Pancreas (tissue), 10 donors: ENCODE measurements at regions not wholly inside any gene's neighbourhood (a gene's known extent, or its start where the extent isn't known, plus 50 kb on each side); places are given as distances from the start of the nearest gene placed in this dataset.

Source experiments
- ATAC-seq, 4 donors: fragments of 200-7000 bp; cut with Tn5 transposase; one replicate each; pipeline versions ENCODE4 v1.8.0 to v1.9.1; 2020; ENCODE audit warnings: mild to moderate bottlenecking in 4 of 4, moderate library complexity in 4 of 4
- DNase-seq, 6 donors: peaks; one replicate each; pipeline ENCODE4 v3.0.0-alpha.2; 2020
- FAIRE-seq: peaks from 2 replicates; lab custom pipeline; 2012; peaks lifted over from hg19 to GRCh38; lab: Jason Lieb, UNC
- H3K27ac ChIP-seq, 4 donors: fragments of 200-600 bp; sonication (generic); 1 replicate in 3 of 4; 2 replicates in 1 of 4; pipeline versions ENCODE4 v1.5.0 to v1.8.0; 2020
- H3K27me3 ChIP-seq, 4 donors: fragments of 200-600 bp; one replicate each; pipeline ENCODE4 v1.8.0; 2021
- H3K36me3 ChIP-seq, 3 donors: fragments of 200-600 bp; sonication (generic) in 1 of 3; one replicate each; pipeline versions ENCODE4 v1.5.0 to v1.8.0; 2020 to 2021
- H3K4me1 ChIP-seq, 3 donors: fragments of 200-600 bp; one replicate each; pipeline ENCODE4 v1.8.0; 2021
- H3K4me3 ChIP-seq, 4 donors: fragments of 200-600 bp; sonication (generic) in 2 of 4; one replicate each; pipeline versions ENCODE4 v1.5.0 to v1.8.0; 2020 to 2021
- H3K9me3 ChIP-seq, 4 donors: fragments of 200-600 bp; one replicate each; pipeline ENCODE4 v1.8.0; 2021
- WGBS, 2 donors: extraction: QIAGEN DNeasy Blood & Tissue Kit; methylation state at CpG; one replicate each; pipeline ENCODE4 v1.1.7; 2013; 5-methylcytosine and 5-hydroxymethylcytosine counted together
- intact Hi-C, 3 donors: fragments of 100-400 bp; cut with DNase I; formaldehyde crosslinking; loops; one replicate each; pipeline versions ENCODE4 v1.11.1 to v1.14.2; 2022
- TF ChIP-seq, protein P1 (sequence below), 4 donors: fragments of 200-600 bp; sonication (generic) in 3 of 4; IDR thresholded peaks; one replicate each; pipeline versions ENCODE4 v1.5.0 to v1.8.0; 2021; ENCODE audit warnings: antibody characterized with exemption in 4 of 4
- donor health status: healthy with polysubstance abuse.
- donor health status: DM: no; HTN: no; CAD: no; lungs with moderate emphysema.
- donor health status: DM: no; HTN: no; CAD: no.
- donor health status: control.
- donor health status: control.
- donor health status: Bipolar disorder and iron deficiency.
- donor health status: DM: yes; HTN: yes; CAD: no.
- donor health status: DM: no; HTN: no; CAD: no.
- donor health status: DM: no; HTN: no; CAD: no.
- donor health status: DM: yes; HTN: yes; CAD: no.

DNA sequence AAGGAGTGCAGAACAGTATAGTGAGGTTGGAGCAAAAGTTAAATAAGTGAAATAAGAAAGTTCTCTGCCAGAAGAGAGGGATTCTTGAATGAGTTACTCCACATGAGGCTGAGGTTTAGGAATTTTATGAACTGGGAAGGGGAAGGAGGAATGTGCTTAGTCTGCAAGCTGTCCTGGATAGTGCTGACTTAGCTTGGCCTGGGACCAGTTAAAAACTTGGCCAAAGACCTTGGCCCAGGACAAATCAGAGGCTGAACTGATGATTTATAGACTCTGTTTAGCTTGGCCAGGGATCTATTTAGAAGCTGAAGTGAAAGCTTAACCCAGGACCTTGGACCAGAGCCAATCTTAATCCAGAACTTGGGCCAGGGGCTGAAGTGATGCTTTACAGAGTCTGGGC is 244.4 kb upstream of the RBMY1B start:
- Histone ChIP-seq H3K9me3 (no peaks in the 10 kb centered on the region), H3K4me3 (no peak overlapping the region), H3K27me3 (no peaks in the 10 kb centered on the region), H3K27ac (no peak overlapping the region), H3K4me1 (no peaks in the 10 kb centered on the region), H3K36me3 (no peaks in the 10 kb centered on the region)
- TF ChIP-seq, protein P1, sequence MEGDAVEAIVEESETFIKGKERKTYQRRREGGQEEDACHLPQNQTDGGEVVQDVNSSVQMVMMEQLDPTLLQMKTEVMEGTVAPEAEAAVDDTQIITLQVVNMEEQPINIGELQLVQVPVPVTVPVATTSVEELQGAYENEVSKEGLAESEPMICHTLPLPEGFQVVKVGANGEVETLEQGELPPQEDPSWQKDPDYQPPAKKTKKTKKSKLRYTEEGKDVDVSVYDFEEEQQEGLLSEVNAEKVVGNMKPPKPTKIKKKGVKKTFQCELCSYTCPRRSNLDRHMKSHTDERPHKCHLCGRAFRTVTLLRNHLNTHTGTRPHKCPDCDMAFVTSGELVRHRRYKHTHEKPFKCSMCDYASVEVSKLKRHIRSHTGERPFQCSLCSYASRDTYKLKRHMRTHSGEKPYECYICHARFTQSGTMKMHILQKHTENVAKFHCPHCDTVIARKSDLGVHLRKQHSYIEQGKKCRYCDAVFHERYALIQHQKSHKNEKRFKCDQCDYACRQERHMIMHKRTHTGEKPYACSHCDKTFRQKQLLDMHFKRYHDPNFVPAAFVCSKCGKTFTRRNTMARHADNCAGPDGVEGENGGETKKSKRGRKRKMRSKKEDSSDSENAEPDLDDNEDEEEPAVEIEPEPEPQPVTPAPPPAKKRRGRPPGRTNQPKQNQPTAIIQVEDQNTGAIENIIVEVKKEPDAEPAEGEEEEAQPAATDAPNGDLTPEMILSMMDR (IDR thresholded peaks at IDR 0.05): no peak
- FAIRE-seq (no peak), ATAC-seq (no peak), DNase-seq (peak in 1 of 6 donors; percentile 32)
- intact Hi-C loops: no loop called here

DNA sequence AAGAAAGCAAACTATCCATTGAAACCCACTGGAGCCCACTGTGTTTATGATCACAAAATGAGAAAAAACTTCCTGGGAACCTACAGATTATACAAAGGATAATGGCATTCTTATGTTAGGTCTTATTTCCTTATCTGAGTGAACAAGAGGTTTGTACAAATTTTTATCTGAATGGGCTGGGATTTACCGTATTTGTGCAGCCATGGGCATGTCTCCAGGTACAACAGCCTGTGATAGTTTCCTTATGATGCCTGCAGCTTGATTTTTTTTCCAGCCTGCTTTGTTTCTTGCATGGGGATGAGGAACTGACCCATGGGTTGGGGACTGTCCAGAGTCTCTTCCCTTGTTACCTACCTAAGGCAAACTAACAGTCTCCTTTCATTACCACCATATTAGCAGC is 244.0 kb upstream of the RBMY1B start:
- Histone ChIP-seq H3K4me3 (no peak overlapping the region), H3K36me3 (no peaks in the 10 kb centered on the region), H3K4me1 (no peaks in the 10 kb centered on the region), H3K9me3 (no peaks in the 10 kb centered on the region), H3K27me3 (no peaks in the 10 kb centered on the region), H3K27ac (no peak overlapping the region)
- ATAC-seq (no peak), FAIRE-seq (no peak), DNase-seq (peak in 1 of 6 donors; percentile 3)
- intact Hi-C loops: no loop called here
- TF ChIP-seq, protein P1 (IDR thresholded peaks at IDR 0.05): no peak
- WGBS, 2 donors: 13% methylated on average over 1 of the region's 1 CpG; no CpG with 5 or more reads in 1 of the 2 donors

DNA sequence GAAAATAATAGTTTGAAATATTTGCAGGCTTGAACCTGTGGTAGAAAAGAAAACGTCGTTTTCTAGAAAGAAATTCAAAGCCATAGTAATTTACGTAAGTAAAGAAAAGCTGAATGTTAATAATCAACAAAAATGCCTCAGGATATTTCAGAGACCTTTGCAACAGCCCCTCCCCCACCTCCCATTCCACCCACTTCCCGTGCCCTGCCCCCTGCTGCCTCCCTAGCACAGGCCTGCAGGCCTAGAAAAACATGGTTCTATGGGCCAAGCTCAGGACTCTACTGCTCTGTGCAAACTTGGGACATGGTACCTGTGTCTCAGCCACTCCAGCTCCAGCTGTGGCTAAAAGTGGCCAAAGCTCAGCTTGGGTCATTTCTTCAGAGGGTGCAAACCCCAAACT is 223.4 kb upstream of the RBMY1B start:
- FAIRE-seq (no peak), DNase-seq (no peak), ATAC-seq (no peak)
- no peak overlapping the region for H3K27ac ChIP-seq
- no peaks in the 10 kb centered on the region for H3K9me3 ChIP-seq
- no peaks in the 10 kb centered on the region for H3K36me3 ChIP-seq
- intact Hi-C loops: no loop called here
- TF ChIP-seq, protein P1 (IDR thresholded peaks at IDR 0.05): no peak
- H3K4me3 ChIP-seq: no peak overlapping the region
- WGBS, 2 donors: 26% methylated on average over 4 of the region's 4 CpGs; no CpG with 5 or more reads in 1 of the 2 donors
- H3K27me3 ChIP-seq: no peaks in the 10 kb centered on the region
- no peaks in the 10 kb centered on the region for H3K4me1 ChIP-seq

DNA sequence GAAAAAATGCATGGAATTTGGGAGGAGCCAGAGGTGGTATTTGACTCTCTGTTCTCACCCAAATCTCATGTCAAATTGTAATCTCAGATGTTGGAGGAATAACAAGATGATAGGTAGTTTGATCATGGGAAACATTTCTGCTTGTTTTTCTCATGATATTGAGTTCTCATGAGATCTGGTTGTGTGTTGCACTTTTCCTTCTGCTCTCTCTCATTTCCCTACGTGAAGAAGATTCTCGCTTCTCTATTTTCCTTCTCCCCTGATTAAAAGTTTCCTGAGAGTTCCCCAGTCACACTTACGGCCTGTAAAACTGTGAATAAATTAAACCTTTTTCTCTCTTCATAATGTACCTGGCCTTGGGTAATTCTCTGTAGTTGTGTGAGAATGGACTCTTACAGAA is 222.2 kb upstream of the RBMY1B start:
- H3K4me3 ChIP-seq: no peak overlapping the region
- H3K36me3 ChIP-seq: no peaks in the 10 kb centered on the region
- no peak overlapping the region for H3K27ac ChIP-seq
- TF ChIP-seq, protein P1 (IDR thresholded peaks at IDR 0.05): no peak
- no peaks in the 10 kb centered on the region for H3K27me3 ChIP-seq
- no peaks in the 10 kb centered on the region for H3K4me1 ChIP-seq
- DNase-seq (no peak), FAIRE-seq (no peak), ATAC-seq (no peak)
- 24% methylated on average over 3 of the region's 3 CpGs; no CpG with 5 or more reads in 1 of the 2 donors for WGBS, 2 donors
- H3K9me3 ChIP-seq: no peaks in the 10 kb centered on the region
- intact Hi-C loops: no loop called here

DNA sequence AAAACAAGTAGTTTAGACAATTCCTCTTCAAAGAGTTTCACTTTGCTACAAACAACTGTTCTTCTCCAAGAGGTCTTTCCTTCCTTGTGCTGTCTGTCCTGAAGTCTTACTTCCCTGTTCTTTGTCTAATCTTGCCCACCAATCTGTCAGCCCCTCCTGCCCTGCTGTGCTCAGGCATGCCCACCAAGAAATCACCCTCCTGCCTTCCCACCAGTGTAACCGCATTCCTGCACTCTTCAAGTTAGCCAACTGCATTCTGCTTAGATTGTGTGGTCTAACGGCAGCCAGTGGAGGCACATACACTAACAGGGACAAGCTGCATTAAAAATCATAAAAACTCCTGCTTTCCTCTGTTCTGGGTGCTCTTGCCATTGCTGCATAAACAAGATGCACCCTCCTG is 215.9 kb upstream of the RBMY1B start:
- intact Hi-C loops: no loop called here
- Histone ChIP-seq H3K36me3 (no peaks in the 10 kb centered on the region), H3K27me3 (no peaks in the 10 kb centered on the region), H3K9me3 (no peaks in the 10 kb centered on the region), H3K4me1 (no peaks in the 10 kb centered on the region), H3K4me3 (no peak overlapping the region), H3K27ac (no peak overlapping the region)
- no peak for ATAC-seq
- 39% methylated on average over 2 of the region's 2 CpGs; no CpG with 5 or more reads in 1 of the 2 donors for WGBS, 2 donors
- no peak for DNase-seq
- TF ChIP-seq, protein P1 (IDR thresholded peaks at IDR 0.05): no peak
- no peak for FAIRE-seq
